OCI-M1 (cell line): ENCODE measurements at regions not wholly inside any gene's neighbourhood (a gene's known extent, or its start where the extent isn't known, plus 50 kb on each side); places are given as distances from the start of the nearest gene placed in this dataset.

Experiments used
- DNase-seq: peaks from one replicate; lab custom pipeline; 2025; lab: John Stamatoyannopoulos, UW

DNA sequence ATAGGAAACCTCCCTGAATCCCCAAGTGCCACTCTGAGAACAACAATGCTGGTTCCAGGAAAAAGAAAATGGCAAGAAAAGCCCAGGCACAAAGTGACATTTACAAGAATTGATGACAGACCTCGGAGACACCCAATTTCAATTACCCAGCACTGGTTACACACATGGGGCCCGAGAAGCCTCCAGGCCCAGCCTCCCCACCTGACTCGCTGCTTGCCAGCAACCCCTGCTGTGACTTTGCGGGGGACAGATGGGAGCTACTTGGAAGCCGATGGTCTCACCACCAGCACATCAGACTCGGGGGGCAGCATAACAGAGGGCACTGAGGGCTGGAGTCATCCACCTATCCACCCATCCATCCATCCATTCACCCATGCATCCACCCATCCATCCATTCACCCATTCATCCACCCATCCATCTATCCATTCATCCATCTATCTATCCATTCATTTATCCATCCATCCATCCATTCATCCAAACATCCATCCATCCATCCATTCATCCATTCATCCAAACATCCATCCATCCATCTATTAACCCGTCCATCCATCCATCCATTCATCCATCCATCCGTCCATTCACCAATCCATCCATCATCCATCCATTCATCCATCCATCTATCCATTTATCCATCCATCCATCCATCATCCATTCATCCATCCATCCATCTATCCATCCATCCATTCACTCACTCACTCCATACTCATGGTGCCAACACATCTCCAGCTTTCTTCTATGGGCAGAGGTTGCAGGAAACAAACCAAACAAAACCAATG, 567.6 kb downstream of the BRD1 start:
- DNase-seq: no peak

DNA sequence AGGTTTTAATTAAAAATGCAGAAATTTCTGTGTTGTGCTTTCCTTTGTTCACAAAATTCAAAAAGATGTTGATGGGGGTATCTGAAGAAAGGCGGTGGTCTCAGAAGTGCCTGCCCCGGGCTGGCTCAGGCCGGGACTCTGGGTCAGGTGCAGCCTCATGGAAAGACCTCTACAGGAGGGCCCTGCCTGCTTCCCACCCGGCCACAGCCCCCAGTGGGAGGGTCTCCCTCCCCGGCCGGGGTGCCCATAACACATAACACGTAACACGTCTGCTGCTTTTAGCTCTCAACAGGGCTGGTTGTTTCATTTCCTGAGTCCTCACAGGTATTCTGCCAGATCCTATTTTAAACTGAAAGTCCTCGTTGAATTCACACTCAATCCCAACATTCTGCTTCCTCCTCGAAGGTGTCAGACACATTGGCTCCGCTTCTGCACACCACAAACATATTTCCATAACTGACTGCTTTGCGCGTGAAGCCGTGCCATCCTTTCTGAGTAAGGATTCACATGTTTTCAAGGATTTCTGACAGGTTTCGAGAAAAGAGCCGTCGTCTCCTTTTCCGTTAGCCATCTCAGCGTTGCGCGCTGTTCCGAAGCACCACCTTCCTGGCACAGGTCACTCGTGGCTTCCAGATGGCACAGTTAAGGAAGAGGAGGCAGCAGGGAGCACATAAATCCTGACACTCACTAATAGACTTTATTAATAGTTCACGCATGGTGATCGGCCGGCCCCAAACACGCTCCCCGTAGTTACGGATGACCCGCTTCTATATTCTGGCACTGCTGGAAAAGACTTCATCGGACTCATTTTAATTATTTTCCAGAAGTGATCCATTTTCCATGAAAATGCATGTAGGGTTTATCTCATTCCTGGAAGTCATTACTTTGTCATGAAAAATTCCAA, 569.3 kb downstream of the BRD1 start:
- no peak for DNase-seq

GRCh38 chr22:49257551-49257961, 570.1 kb downstream of the BRD1 start:
- no peak for DNase-seq

DNA sequence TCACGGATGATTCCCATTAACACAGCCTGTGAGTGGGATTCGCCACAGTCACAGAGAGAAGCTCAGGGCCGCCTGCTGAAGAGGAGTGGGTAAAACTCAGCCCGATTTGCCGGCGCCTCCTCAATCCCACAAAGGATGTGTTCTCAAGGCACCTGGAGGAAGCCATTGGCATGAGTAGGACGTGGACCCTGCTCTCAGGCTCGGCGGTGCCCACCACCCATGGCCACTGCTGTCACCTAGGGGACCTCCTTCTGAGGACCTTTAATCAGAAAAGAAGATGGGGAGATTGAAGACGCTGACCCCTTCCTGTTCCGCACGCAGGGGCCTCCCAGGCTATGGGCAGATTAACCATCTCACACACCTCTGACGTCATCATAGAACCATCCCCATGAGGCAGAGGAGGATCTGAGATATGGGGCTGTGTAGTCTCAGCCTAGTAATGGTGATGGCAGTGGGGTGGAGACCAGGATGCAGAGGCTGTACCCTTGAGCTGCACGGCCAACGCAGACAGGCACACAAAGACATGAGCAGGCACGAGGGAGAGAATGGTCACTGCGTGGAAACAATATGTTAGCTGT, 571.8 kb downstream of the BRD1 start:
- no peak for DNase-seq

DNA sequence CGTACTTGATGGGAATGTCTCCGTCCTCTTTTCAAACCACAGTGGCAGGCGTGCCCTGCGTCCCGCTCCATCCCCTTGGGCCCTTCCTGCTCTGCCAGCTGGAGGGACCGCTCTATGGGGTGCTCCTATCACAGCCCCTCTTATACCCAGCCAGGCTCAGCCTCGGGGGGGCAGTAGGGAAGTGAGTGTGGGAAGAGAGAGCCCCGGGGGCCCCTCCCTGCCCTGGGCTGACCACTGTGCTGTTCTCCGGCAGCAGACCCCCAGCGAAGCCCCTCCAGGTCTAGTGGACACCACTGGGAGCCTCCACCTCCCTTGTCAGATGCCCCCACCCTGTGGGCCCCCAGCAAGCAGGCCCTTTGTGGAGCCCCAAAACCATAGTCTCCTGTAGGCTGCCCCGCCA, 572.5 kb downstream of the BRD1 start:
- DNase-seq: no peak

GRCh38 chr22:49253656-49254055, 574.0 kb downstream of the BRD1 start:
- DNase-seq: no peak

- DNase-seq: no peak
Observed at GRCh38 chr22:49251371-49251770, 576.3 kb downstream of the BRD1 start.

DNA sequence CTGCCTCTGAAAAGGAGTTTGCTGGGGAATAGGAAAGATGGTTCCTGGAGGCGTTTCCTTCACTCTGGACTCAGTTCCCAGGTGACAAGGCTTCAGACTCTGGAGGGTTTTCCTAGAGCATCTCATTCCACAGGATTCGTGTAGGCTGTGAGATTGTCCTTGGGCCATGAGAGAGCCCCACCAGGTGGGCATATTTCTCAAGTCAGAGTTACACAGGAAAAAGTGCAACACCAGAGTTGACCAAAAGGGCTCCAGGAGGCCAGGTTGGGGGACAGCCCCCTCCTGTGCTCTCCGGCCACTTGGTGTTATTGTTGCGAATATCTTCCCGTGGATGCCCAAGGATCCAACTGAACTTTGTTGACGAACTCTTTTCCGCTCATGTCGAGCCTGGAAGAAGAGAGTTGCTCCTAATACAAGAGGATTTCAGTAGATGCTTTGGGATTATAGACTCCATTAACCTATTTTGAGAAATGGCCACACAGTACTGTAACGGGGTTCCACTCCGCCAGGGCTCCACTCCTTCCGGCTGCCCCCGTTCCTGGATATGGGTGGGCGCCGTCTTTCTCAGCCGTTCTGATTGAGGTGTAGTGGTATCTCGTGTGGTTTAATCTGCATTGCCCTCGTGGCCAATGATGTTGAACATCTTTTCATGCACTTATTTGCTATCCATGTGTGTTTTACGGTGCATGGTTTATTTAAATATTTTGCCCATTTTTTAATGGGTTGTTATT, 580.3 kb downstream of the BRD1 start:
- DNase-seq: no peak

- DNase-seq: no peak
Observed at GRCh38 chr22:49244466-49245420, 582.9 kb downstream of the BRD1 start.

GRCh38 chr22:49243965-49244364, 583.7 kb downstream of the BRD1 start:
- DNase-seq: no peak

GRCh38 chr22:49243335-49243734, 584.3 kb downstream of the BRD1 start:
- DNase-seq: no peak

DNA sequence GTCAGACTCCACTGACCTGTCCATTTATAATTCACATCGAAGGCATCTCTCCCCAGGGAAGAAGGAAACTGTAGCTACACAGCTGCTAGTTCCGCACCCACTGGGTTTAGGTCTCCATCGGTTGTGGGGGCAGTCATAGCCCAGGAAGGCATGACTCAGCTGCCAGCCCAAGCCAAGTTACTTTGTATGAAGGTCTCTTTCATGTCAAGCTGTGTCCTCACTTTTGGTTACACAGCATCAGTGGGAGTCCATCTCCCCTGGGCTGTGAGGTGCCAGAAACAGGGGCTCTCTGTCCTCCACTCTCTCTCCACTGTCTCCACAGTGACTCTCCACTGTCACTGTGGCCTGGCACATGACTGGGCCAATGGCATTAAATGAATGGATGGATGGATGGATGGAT, 585.2 kb downstream of the BRD1 start:
- no peak for DNase-seq

GRCh38 chr22:49241174-49241851, 586.4 kb downstream of the BRD1 start:
- no peak for DNase-seq

GRCh38 chr22:49240472-49240871, 587.2 kb downstream of the BRD1 start:
- DNase-seq: no peak

GRCh38 chr22:49240016-49240380, 587.7 kb downstream of the BRD1 start:
- DNase-seq: no peak

DNA sequence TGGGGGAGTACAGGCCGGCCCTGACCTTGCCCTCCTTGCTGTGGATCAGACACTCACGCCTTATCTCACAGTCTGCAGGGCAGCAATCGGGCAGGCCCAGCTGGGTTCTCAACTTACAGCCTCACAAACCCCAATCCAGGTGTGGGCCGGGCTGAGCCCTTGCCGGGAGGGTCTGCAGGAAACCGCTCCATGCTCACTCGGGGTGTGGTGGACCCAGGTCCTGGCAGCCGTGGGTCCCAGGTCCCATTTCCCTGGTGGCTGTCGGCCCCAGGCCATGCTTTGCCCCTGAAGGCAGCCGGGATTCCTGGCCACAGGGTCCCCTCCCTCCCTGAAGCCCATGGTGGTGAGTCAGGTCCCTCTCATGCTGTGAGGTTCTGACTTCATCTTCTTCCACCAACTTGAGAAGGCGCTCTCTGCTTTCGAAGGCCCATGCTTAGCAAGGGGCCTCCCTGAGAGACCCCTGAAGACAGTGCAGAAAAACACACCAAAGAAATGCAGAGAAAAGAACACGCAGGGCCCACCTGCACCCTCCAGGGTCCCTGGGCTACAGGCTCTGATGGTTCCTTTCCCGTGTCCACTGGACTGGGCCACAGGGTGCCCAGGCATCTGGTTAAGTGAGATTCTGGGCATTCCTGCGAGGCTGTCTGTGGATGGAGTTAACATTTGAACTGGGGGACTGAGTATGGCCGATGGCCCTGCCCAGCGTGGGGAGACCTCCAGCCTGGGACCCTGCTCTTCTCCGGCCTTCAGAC, 588.2 kb downstream of the BRD1 start:
- DNase-seq: no peak

DNA sequence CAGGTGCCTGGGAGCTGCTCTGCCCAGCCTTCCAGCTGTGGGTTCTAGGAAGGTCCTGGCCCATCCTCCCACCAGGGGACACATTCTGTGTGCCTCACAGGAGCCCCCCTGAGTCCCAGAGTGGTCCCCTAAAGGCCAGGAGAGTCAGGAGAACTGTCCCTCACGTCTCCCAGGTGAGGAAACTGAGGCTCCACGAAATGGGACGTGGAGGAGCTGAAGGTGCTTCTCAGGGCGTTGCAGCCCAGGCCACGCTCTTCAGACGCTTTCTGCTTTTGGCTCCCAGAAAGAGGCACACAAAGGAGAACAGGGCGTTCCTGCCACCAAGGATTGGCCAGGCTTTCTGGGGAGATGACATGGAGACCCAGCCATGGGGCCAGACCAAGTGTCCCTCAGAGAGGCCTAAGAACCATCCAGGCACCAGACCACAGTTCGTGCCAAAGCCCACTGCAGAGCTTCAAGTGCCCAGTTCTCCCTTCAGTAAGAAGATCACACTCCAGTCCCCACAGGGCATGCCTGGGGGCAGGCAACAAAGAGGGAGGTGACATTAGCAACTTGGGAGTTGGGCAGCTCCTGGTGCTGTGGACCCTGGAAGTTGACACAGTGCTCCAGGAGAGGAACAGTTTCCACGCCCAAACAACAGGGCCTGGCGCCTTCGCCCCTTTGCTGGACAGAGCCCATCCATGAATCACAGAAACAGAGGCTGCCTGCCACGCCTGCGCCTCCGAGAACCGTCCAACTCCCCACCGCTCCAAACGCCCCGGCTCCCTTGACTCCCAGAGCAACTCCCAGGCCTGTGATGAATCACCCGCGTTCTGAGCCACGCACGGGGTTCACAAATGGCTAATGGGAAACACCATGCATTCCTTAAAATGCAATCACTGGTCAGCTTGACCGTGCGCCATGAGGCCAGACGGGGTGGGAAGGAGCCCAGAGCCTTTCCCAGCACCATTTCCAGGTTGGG, 589.2 kb downstream of the BRD1 start:
- no peak for DNase-seq

DNA sequence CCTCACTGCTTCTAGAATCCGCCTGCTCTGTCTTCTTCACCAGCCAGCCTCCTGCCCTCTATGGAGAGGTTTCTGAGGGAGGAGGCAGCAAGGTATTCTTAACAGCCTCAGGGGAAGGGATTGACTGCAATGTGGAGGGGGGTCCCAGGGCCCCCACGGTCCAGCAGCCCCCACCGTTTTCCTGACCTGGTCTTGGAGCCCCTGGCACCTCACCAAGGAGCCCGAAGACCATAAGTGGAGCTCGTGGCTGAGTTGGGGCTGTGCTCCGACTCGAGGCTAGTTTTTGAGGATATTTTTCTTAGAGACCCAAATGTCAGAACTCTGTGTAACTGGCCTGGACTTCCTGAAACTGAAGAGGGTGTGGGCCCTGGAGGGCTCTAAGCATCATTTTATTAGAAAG, 590.0 kb downstream of the BRD1 start:
- no peak for DNase-seq

- DNase-seq: no peak
Observed at GRCh38 chr22:49237279-49237678, 590.4 kb downstream of the BRD1 start.
